ENCODE measurements at regions not wholly inside any gene's neighbourhood (a gene's known extent, or its start where the extent isn't known, plus 50 kb on each side); places are given as distances from the start of the nearest gene placed in this dataset.

DNA sequence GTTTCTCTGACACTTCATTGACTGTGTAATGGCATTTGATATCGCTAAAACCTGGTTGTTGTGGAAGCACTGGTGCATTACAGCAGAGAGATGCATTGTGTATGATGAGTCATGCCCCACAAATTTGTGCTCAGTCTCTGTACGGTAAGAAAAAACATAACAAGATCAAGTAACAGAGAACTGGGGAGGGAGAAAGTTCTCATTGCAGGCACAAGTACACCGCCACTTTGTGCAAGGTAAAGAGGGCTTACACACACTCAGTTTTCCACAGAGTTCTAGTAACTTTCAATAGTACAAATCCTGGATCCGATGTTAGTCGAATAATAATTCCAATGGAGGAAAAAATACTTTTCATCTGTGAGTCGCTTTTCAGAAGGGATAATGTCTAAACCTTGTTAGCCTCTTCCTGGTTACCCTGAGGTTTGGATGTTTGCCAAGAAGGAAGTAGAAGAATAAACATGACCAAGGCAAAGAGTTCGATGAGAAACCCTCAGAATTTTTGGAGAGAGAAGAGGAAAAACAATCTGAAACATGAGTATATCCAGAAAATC is 512.5 kb upstream of the SLIT2 start:
- TF ChIP-seq, protein P1, sequence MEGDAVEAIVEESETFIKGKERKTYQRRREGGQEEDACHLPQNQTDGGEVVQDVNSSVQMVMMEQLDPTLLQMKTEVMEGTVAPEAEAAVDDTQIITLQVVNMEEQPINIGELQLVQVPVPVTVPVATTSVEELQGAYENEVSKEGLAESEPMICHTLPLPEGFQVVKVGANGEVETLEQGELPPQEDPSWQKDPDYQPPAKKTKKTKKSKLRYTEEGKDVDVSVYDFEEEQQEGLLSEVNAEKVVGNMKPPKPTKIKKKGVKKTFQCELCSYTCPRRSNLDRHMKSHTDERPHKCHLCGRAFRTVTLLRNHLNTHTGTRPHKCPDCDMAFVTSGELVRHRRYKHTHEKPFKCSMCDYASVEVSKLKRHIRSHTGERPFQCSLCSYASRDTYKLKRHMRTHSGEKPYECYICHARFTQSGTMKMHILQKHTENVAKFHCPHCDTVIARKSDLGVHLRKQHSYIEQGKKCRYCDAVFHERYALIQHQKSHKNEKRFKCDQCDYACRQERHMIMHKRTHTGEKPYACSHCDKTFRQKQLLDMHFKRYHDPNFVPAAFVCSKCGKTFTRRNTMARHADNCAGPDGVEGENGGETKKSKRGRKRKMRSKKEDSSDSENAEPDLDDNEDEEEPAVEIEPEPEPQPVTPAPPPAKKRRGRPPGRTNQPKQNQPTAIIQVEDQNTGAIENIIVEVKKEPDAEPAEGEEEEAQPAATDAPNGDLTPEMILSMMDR (IDR thresholded peaks at IDR 0.05), result no peak
- no peak for TF ChIP-seq EP300 (IDR thresholded peaks at IDR 0.05)
- no peak for TF ChIP-seq POLR2AphosphoS5 (IDR thresholded peaks at IDR 0.05)
